ENCODE measurements at regions not wholly inside any gene's neighbourhood (a gene's known extent, or its start where the extent isn't known, plus 50 kb on each side); places are given as distances from the start of the nearest gene placed in this dataset.

- TF ChIP-seq CHD7 (IDR thresholded peaks at IDR 0.05; ENCODE audit: insufficient replicate concordance, low read length) (no peak), RXRA (IDR thresholded peaks at IDR 0.05; ENCODE audit: insufficient read depth, low read depth, low read length) (no peak), EGR1 (IDR thresholded peaks at IDR 0.05; ENCODE audit: borderline replicate concordance, low read depth, low read length) (no peak), CTCF (IDR thresholded peaks at IDR 0.05; ENCODE audit: control extremely low read depth in 1 of 3, insufficient read depth in 1 of 3, low read depth in 1 of 3, low read length in 3 of 3) (no peak), CBX5 (IDR thresholded peaks at IDR 0.05; ENCODE audit: low read depth, low read length) (no peak), PHF8 (conservative IDR thresholded peaks at IDR 0.05; ENCODE audit: low read depth, low read length) (no peak), EP300 (IDR thresholded peaks at IDR 0.05; ENCODE audit: borderline replicate concordance in 1 of 2, low read depth in 2 of 2, low read length in 2 of 2) (no peak), MAX (IDR thresholded peaks at IDR 0.05) (no peak), TEAD4 (IDR thresholded peaks at IDR 0.05; ENCODE audit: low read depth, low read length) (no peak)
Observed at GRCh38 chr4:149047368-149047767, 605.2 kb upstream of the NR3C2 start (continued).

Data from H1 (cell line).